Retinal pigment epithelial cell (primary cell): ENCODE measurements at regions not wholly inside any gene's neighbourhood (a gene's known extent, or its start where the extent isn't known, plus 50 kb on each side); places are given as distances from the start of the nearest gene placed in this dataset.

Experiments used
- DNase-seq: peaks from one replicate; pipeline ENCODE4 v3.0.0-alpha.2; 2010; ENCODE audit warnings: low read depth
- H3K4me3 ChIP-seq: 2 replicates; pipeline ENCODE4 v1.5.1; 2011; ENCODE audit warnings: mild to moderate bottlenecking, low read length, control low read depth, moderate library complexity
- CTCF ChIP-seq: conservative IDR thresholded peaks from 2 replicates; pipeline ENCODE4 v1.5.1; 2011; ENCODE audit warnings: low read depth, low read length, control low read depth, inconsistent platforms

- TF ChIP-seq CTCF, result no peak
- no peak for DNase-seq
- H3K4me3 ChIP-seq, result no peak overlapping the region
Measured at GRCh38 chr16:55252577-55252976, 71.4 kb upstream of the IRX6 start.

GRCh38 chr16:55253987-55254386, 70.0 kb upstream of the IRX6 start:
- no peak for TF ChIP-seq CTCF
- no peak for DNase-seq
- no peak overlapping the region for H3K4me3 ChIP-seq

- DNase-seq, result no peak
- no peak overlapping the region for H3K4me3 ChIP-seq
Measured at GRCh38 chr16:55255733-55256282, 68.2 kb upstream of the IRX6 start.

GRCh38 chr16:55256412-55257016, 67.5 kb upstream of the IRX6 start:
- DNase-seq, result no peak
- no peak for TF ChIP-seq CTCF
- no peak overlapping the region for H3K4me3 ChIP-seq

More at GRCh38 chr16:55255733-55256282, 68.2 kb upstream of the IRX6 start:
- TF ChIP-seq CTCF, result no peak

GRCh38 chr16:55257966-55258613, 65.9 kb upstream of the IRX6 start:
- no peak overlapping the region for H3K4me3 ChIP-seq
- no peak for TF ChIP-seq CTCF
- no peak for DNase-seq

GRCh38 chr16:55261301-55261700, 62.7 kb upstream of the IRX6 start:
- no peak for DNase-seq
- H3K4me3 ChIP-seq, result no peak overlapping the region
- no peak for TF ChIP-seq CTCF
